K562 (cell line): ENCODE measurements at regions not wholly inside any gene's neighbourhood (a gene's known extent, or its start where the extent isn't known, plus 50 kb on each side); places are given as distances from the start of the nearest gene placed in this dataset.
A peak's percentile ranks its signal among the peaks of the same experiment; 100 is the strongest.

Experiments used
- ATAC-seq: fragments of 200-7000 bp; cut with Tn5 transposase; 3 replicates; pipeline ENCODE4 v1.9.1; 2020; ENCODE audit warnings: moderate library complexity
- BruUV-seq: library from RNA; stranded (reverse); fragments of 400-500 nt; replicated peaks from 2 replicates; lab custom pipeline; 2021; lab: Mats Ljungman, UMichigan
- CTCF ChIA-PET: fragments of 300-600 bp; formaldehyde crosslinking; extraction: SDS; loops from one replicate; lab custom pipeline; 2021; ENCODE audit warnings: low intra/inter-chr PET ratio; lab: Yijun Ruan, JAX
- POLR2A ChIA-PET: fragments of 300-600, 350-650 bp; sonication (Branson Sonifier 250); formaldehyde crosslinking; extraction: SDS; loops from one replicate; lab custom pipeline; 2021; ENCODE audit warnings: antibody characterized with exemption, inconsistent platforms; lab: Yijun Ruan, JAX
- DNase-seq, 4 experiments: peaks; one replicate each; pipeline versions ENCODE4 v3.0.0 to v3.0.0-alpha.2; 2011 to 2018; ENCODE audit warnings: low spot score in 3 of 4, mixed read lengths in 3 of 4; ENCODE audit errors: extremely low read depth in 1 of 4
- FAIRE-seq: peaks from 2 replicates; lab custom pipeline; 2011; peaks lifted over from hg19 to GRCh38; lab: Jason Lieb, UNC
- H2AFZ ChIP-seq: 2 replicates; pipeline ENCODE4 v1.6.0; 2011; ENCODE audit warnings: low read depth, low read length, control low read depth, inconsistent platforms
- H3K27ac ChIP-seq: fragments of 200-600 bp; 3 replicates; pipeline ENCODE4 v1.8.0; 2011; ENCODE audit warnings: low read depth, mild to moderate bottlenecking, control low read depth, inconsistent platforms, low read length, moderate library complexity, mixed read lengths; ENCODE audit errors: extremely low read depth
- H3K27me3 ChIP-seq, 2 experiments: fragments of 300-600 bp in 1 of 2; 2 replicates in 1 of 2; 3 replicates in 1 of 2; pipeline versions ENCODE4 v1.6.0 to v1.8.0; 2011; ENCODE audit warnings: inconsistent platforms in 2 of 2, low read length in 2 of 2, mild to moderate bottlenecking in 1 of 2, mixed read lengths in 1 of 2, moderate library complexity in 1 of 2; ENCODE audit not compliant: control insufficient read depth in 2 of 2, insufficient read depth in 2 of 2
- H3K36me3 ChIP-seq: fragments of 300-600 bp; 3 replicates; pipeline ENCODE4 v1.8.0; 2011; ENCODE audit warnings: mild to moderate bottlenecking, low read length, inconsistent platforms; ENCODE audit not compliant: control insufficient read depth, insufficient read depth
- H3K4me1 ChIP-seq, 2 experiments: fragments of 200-600 bp in 1 of 2; replicated peaks in 1 of 2; 2 replicates in 1 of 2; 3 replicates in 1 of 2; pipeline versions ENCODE4 v1.5.1 to v1.8.0; 2011; ENCODE audit warnings: inconsistent platforms in 2 of 2, low read length in 2 of 2, mild to moderate bottlenecking in 1 of 2, mixed read lengths in 1 of 2, moderate library complexity in 1 of 2; ENCODE audit not compliant: control insufficient read depth in 2 of 2, insufficient read depth in 2 of 2
- H3K4me2 ChIP-seq: 2 replicates; pipeline ENCODE4 v1.6.1; 2011; ENCODE audit warnings: low read length, control low read depth, inconsistent platforms, mixed read lengths; ENCODE audit not compliant: insufficient read depth
- H3K4me3 ChIP-seq: fragments of 200-600 bp; sonication (generic), shearing (Covaris generic); 2 replicates; pipeline ENCODE4 v1.5.1; 2016; ENCODE audit warnings: control low read depth, inconsistent platforms
- H3K79me2 ChIP-seq: fragments of 200-600 bp; 3 replicates; pipeline ENCODE4 v1.8.0; 2011; ENCODE audit warnings: low read length, inconsistent platforms; ENCODE audit not compliant: control insufficient read depth, insufficient read depth
- H3K9ac ChIP-seq, 2 experiments: 2 replicates each; pipeline versions ENCODE4 v1.6.0 to v1.6.1; 2011; ENCODE audit warnings: low read depth in 2 of 2, low read length in 2 of 2, control low read depth in 1 of 2, inconsistent platforms in 1 of 2, mild to moderate bottlenecking in 1 of 2, mixed read lengths in 1 of 2; ENCODE audit not compliant: insufficient read depth in 1 of 2
- H3K9me1 ChIP-seq: one replicate; pipeline ENCODE4 v1.6.0; 2011; ENCODE audit warnings: inconsistent platforms, mild to moderate bottlenecking, low read length, moderate library complexity; ENCODE audit not compliant: control insufficient read depth, insufficient read depth
- H3K9me3 ChIP-seq: replicated peaks from 2 replicates; pipeline ENCODE4 v1.5.1; 2011; ENCODE audit warnings: low read depth, low read length, inconsistent platforms; ENCODE audit not compliant: control insufficient read depth, insufficient read depth
- H4K20me1 ChIP-seq: replicated peaks from 2 replicates; pipeline ENCODE4 v1.6.1; 2011; ENCODE audit warnings: low read length, inconsistent platforms, mixed read lengths; ENCODE audit not compliant: control insufficient read depth, insufficient read depth
- ATF3 ChIP-seq, 2 experiments: fragments of 450-650 bp in 1 of 2; sonication (generic) in 1 of 2; formaldehyde crosslinking in 1 of 2; IDR thresholded peaks in 1 of 2; conservative IDR thresholded peaks in 1 of 2; 2 replicates each; pipeline versions ENCODE4 v1.6.1 to v1.8.1; 2016 to 2023; ENCODE audit warnings: mild to moderate bottlenecking in 2 of 2, moderate library complexity in 2 of 2, inconsistent platforms in 1 of 2, missing genetic modification reagents in 1 of 2
- BRCA1 ChIP-seq, 2 experiments: fragments of 450-650 bp in 1 of 2; sonication (generic) in 1 of 2; formaldehyde crosslinking in 1 of 2; IDR thresholded peaks; 2 replicates each; pipeline versions ENCODE4 v1.5.0 to v1.6.1; 2017 to 2020; ENCODE audit warnings: mild to moderate bottlenecking in 1 of 2, missing genetic modification reagents in 1 of 2
- CREB3 ChIP-seq: fragments of 450-650 bp; conservative IDR thresholded peaks from 2 replicates; pipeline ENCODE4 v1.6.1; 2016; ENCODE audit warnings: missing genetic modification characterization, low read depth, mild to moderate bottlenecking, missing compliant biosample characterization, moderate library complexity
- CTCF ChIP-seq, 3 experiments: IDR thresholded peaks in 2 of 3; conservative IDR thresholded peaks in 1 of 3; 2 replicates each; pipeline ENCODE4 v1.5.1; 2011 to 2012; ENCODE audit warnings: low read length in 3 of 3, mild to moderate bottlenecking in 3 of 3, control low read depth in 2 of 3, improper control_type of control experiment in 1 of 3, inconsistent platforms in 1 of 3, low read depth in 1 of 3, mixed read lengths in 1 of 3, moderate library complexity in 1 of 3; ENCODE audit not compliant: insufficient read depth in 2 of 3
- FOXA3 ChIP-seq, 2 experiments: fragments of 450-650 bp in 1 of 2; sonication (generic) in 1 of 2; formaldehyde crosslinking; IDR thresholded peaks in 1 of 2; conservative IDR thresholded peaks in 1 of 2; 2 replicates each; pipeline versions ENCODE4 v1.4.0 to v1.8.0; 2020 to 2022; ENCODE audit warnings: mild to moderate bottlenecking in 2 of 2, missing genetic modification reagents in 1 of 2
- HDAC8 ChIP-seq: fragments of 450-650 bp; IDR thresholded peaks from 2 replicates; pipeline ENCODE4 v1.6.1; 2016; ENCODE audit warnings: mild to moderate bottlenecking, missing genetic modification characterization, moderate library complexity, missing compliant biosample characterization
- MCM3 ChIP-seq: fragments of 450-650 bp; IDR thresholded peaks from 2 replicates; pipeline ENCODE4 v1.6.1; 2016
- MYC ChIP-seq, 2 experiments: fragments of 250-450 bp in 1 of 2; sonication (Bioruptor Pico) in 1 of 2; IDR thresholded peaks; 2 replicates each; pipeline versions ENCODE4 v1.5.1 to v1.6.1; 2012 to 2021; ENCODE audit warnings: low read depth in 2 of 2, borderline replicate concordance in 1 of 2, improper control_type of control experiment in 1 of 2, low read length in 1 of 2, mild to moderate bottlenecking in 1 of 2, moderate library complexity in 1 of 2
- NR2F6 ChIP-seq: fragments of 450-650 bp; formaldehyde crosslinking; IDR thresholded peaks from 2 replicates; pipeline ENCODE4 v1.4.0; 2020; ENCODE audit warnings: mild to moderate bottlenecking
- SIN3B ChIP-seq: fragments of 450-650 bp; IDR thresholded peaks from 2 replicates; pipeline ENCODE4 v1.6.1; 2017; ENCODE audit warnings: low read depth, mild to moderate bottlenecking, moderate library complexity
- TGIF2 ChIP-seq: sonication (generic); formaldehyde crosslinking; IDR thresholded peaks from 2 replicates; pipeline ENCODE4 v1.8.1; 2022; ENCODE audit warnings: mild to moderate bottlenecking, missing genetic modification reagents, moderate library complexity
- WGBS: fragments of 100-300 bp; shearing (Covaris generic); methylation state at CpG from one replicate; pipeline ENCODE4 v1.1.6; 2016; ENCODE audit warnings: low coverage, mixed read lengths; ENCODE audit not compliant: insufficient coverage; ENCODE audit errors: missing lambda C conversion rate; 5-methylcytosine and 5-hydroxymethylcytosine counted together
- in situ Hi-C: fragments of 300-500 bp; cut with MboI; formaldehyde crosslinking; loops from 4 replicates; pipeline ENCODE4 v1.15.0; 2018; ENCODE audit warnings: inconsistent platforms, mixed read lengths
- intact Hi-C: fragments of 100-400 bp; cut with micrococcal nuclease; formaldehyde crosslinking; loops from 2 replicates; pipeline ENCODE4 v1.14.2; 2022

GRCh38 chr11:60607483-60607882 lies 91.9 kb upstream of the MS4A8 start:
- no peaks in the 10 kb centered on the region for H4K20me1 ChIP-seq
- 0% methylated on average over 3 of the region's 3 CpGs for WGBS
- no peak overlapping the region for H3K4me3 ChIP-seq
- no peaks in the 10 kb centered on the region for H3K79me2 ChIP-seq
- TF ChIP-seq MYC (IDR thresholded peaks at IDR 0.05; ENCODE audit: low read depth, low read length): no peak
- no peak for TF ChIP-seq MYC (CRISPR knock-in tag; IDR thresholded peaks at IDR 0.05; ENCODE audit: borderline replicate concordance, low read depth)
- TF ChIP-seq CTCF (IDR thresholded peaks at IDR 0.05 in 2 of 3, conservative IDR thresholded peaks at IDR 0.05 in 1 of 3; ENCODE audit: insufficient read depth in 2 of 3, low read depth in 1 of 3, low read length in 3 of 3): 0 out of 6 replicates have a peak, but pooled peaks of 1 of the 3 experiments have one; percentile 22
- no peak for FAIRE-seq
- POLR2A ChIA-PET: no interaction called here
- BruUV-seq: no TSS peak
- CTCF ChIA-PET: no interaction called here
- H3K9ac ChIP-seq: no peak overlapping the region
- H2AFZ ChIP-seq: no peak overlapping the region
- no peaks in the 10 kb centered on the region for H3K27me3 ChIP-seq
- H3K4me1 ChIP-seq: no peaks in the 10 kb centered on the region
- in situ Hi-C loops: no loop called here
- no peaks in the 10 kb centered on the region for H3K9me3 ChIP-seq
- H3K36me3 ChIP-seq: no peaks in the 10 kb centered on the region
- intact Hi-C loops: no loop called here
- no peak overlapping the region for H3K4me2 ChIP-seq
- peak in 2 of 4 experiments; percentile 9 to 14 for DNase-seq
- no peak overlapping the region for H3K27ac ChIP-seq
- ATAC-seq: no peak
- no peaks in the 10 kb centered on the region for H3K9me1 ChIP-seq

- no peaks in the 10 kb centered on the region for H3K9me3 ChIP-seq
- no peak overlapping the region for H3K4me3 ChIP-seq
- intact Hi-C loops (loop anchor here (10.0 kb wide), 2 partner anchors 125 to 785 kb away; no protein-coding TSS in a partner anchor), in situ Hi-C loops (no loop called here)
- no peaks in the 10 kb centered on the region for H3K27me3 ChIP-seq
- no peak for ATAC-seq
- BruUV-seq: no TSS peak
- H3K4me2 ChIP-seq: no peak overlapping the region
- CTCF ChIA-PET: no interaction called here
- no peak overlapping the region for H2AFZ ChIP-seq
- H3K79me2 ChIP-seq: no peaks in the 10 kb centered on the region
- POLR2A ChIA-PET: no interaction called here
- no peak for DNase-seq
- H3K4me1 ChIP-seq: no peaks in the 10 kb centered on the region
- H3K9me1 ChIP-seq: no peaks in the 10 kb centered on the region
- H4K20me1 ChIP-seq: no peaks in the 10 kb centered on the region
- no peak overlapping the region for H3K9ac ChIP-seq
- H3K36me3 ChIP-seq: no peaks in the 10 kb centered on the region
- H3K27ac ChIP-seq: no peak overlapping the region
- 0% methylated on average over 3 of the region's 3 CpGs for WGBS
- no peak for FAIRE-seq
- TF ChIP-seq SIN3B (no peak), ATF3 (IDR thresholded peaks at IDR 0.05) (no peak), ATF3 (CRISPR knock-in tag; conservative IDR thresholded peaks at IDR 0.05) (no peak), CREB3 (tag) (no peak), TGIF2 (CRISPR knock-in tag) (no peak), HDAC8 (tag) (no peak), NR2F6 (CRISPR knock-in tag) (no peak), FOXA3 (CRISPR knock-in tag; conservative IDR thresholded peaks at IDR 0.05 in 1 of 2, IDR thresholded peaks at IDR 0.05 in 1 of 2) (no peak), BRCA1 (IDR thresholded peaks at IDR 0.05) (no peak), BRCA1 (CRISPR knock-in tag; IDR thresholded peaks at IDR 0.05) (no peak), MCM3 (no peak)
These were observed 89.8 kb upstream of the MS4A8 start for GRCh38 chr11:60609632-60610031.
